Fibroblast of lung (primary cell): ENCODE measurements at regions not wholly inside any gene's neighbourhood (a gene's known extent, or its start where the extent isn't known, plus 50 kb on each side); places are given as distances from the start of the nearest gene placed in this dataset.

Source experiments
- DNase-seq, 2 donors: peaks; one replicate each; pipeline versions ENCODE4 v3.0.0 to v3.0.0-alpha.2; 2010; ENCODE audit warnings: low read depth in 2 of 2
- H2AFZ ChIP-seq: 2 replicates; pipeline ENCODE4 v1.5.1; 2012; ENCODE audit warnings: low read length, control low read depth, inconsistent platforms
- H3K27ac ChIP-seq: 2 replicates; pipeline ENCODE4 v1.5.1; 2011; ENCODE audit warnings: low read length, control low read depth; ENCODE audit not compliant: insufficient read depth
- H3K27me3 ChIP-seq: 2 replicates; pipeline ENCODE4 v1.5.1; 2011; ENCODE audit warnings: mild to moderate bottlenecking, low read length; ENCODE audit not compliant: control insufficient read depth, insufficient read depth
- H3K36me3 ChIP-seq: 2 replicates; pipeline ENCODE4 v1.5.1; 2011; ENCODE audit warnings: low read length; ENCODE audit not compliant: control insufficient read depth, insufficient read depth
- H3K4me1 ChIP-seq: 2 replicates; pipeline ENCODE4 v1.5.1; 2011; ENCODE audit warnings: low read length; ENCODE audit not compliant: control insufficient read depth, insufficient read depth; ENCODE audit errors: extremely low read depth
- H3K4me2 ChIP-seq: 2 replicates; pipeline ENCODE4 v1.5.1; 2011; ENCODE audit warnings: low read length, control low read depth; ENCODE audit not compliant: insufficient read depth; ENCODE audit errors: extremely low read depth
- H3K4me3 ChIP-seq, 4 experiments: fragments of 200-600 bp in 1 of 4; sonication (generic) in 1 of 4; replicated peaks in 1 of 4; 2 replicates each; pipeline ENCODE4 v1.5.1; 2011 to 2016; ENCODE audit warnings: low read length in 4 of 4, low read depth in 3 of 4, mild to moderate bottlenecking in 3 of 4, control low read depth in 2 of 4, inconsistent platforms in 1 of 4, mixed read lengths in 1 of 4; ENCODE audit not compliant: insufficient read depth in 1 of 4; ENCODE audit errors: control extremely low read depth in 1 of 4
- H3K79me2 ChIP-seq: 2 replicates; pipeline ENCODE4 v1.5.1; 2012; ENCODE audit warnings: mild to moderate bottlenecking, low read length, inconsistent platforms; ENCODE audit not compliant: control insufficient read depth, insufficient read depth
- H3K9ac ChIP-seq: 2 replicates; pipeline ENCODE4 v1.5.1; 2011; ENCODE audit warnings: mild to moderate bottlenecking, low read length, control low read depth; ENCODE audit not compliant: insufficient read depth
- H3K9me3 ChIP-seq: 2 replicates; pipeline ENCODE4 v1.5.1; 2012; ENCODE audit warnings: low read depth, low read length; ENCODE audit not compliant: control insufficient read depth, insufficient read depth
- H4K20me1 ChIP-seq: 2 replicates; pipeline ENCODE4 v1.5.1; 2011; ENCODE audit warnings: low read length; ENCODE audit not compliant: control insufficient read depth, insufficient read depth; ENCODE audit errors: extremely low read depth
- EZH2 ChIP-seq: IDR thresholded peaks from 2 replicates; pipeline ENCODE4 v1.5.1; 2012; ENCODE audit warnings: low read length, control low read depth, mild to moderate bottlenecking; ENCODE audit errors: missing control alignments
- TF ChIP-seq, protein P1 (sequence below), 2 donors: IDR thresholded peaks in 1 of 2; conservative IDR thresholded peaks in 1 of 2; 1 replicate in 1 of 2; 2 replicates in 1 of 2; pipeline ENCODE4 v1.5.1; 2011 to 2012; ENCODE audit warnings: low read length in 2 of 2, control low read depth in 1 of 2, inconsistent platforms in 1 of 2, low read depth in 1 of 2, mild to moderate bottlenecking in 1 of 2

DNA sequence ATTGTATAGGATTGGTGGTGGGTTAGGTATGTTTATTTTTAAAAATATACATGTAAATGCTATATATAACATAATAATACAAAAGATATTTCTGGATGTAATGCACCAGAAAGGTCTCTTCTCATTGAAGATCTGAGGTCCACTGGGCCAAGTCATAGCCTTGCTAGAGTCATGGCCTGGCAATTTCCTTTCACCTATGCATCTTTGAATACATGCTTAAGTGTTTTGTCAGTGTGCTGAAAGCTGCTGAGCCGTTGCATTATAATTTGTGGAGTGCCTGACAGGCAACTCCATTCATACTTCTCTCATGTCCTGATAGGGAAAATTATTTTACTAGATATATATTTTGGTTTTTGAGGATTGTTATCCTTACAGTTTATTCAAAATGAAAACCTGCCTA is 410.2 kb upstream of the CT83 start:
- no peaks in the 10 kb centered on the region for H3K4me1 ChIP-seq
- no peaks in the 10 kb centered on the region for H4K20me1 ChIP-seq
- H3K79me2 ChIP-seq = no peaks in the 10 kb centered on the region
- no peaks in the 10 kb centered on the region for H3K27me3 ChIP-seq
- H3K36me3 ChIP-seq = no peaks in the 10 kb centered on the region
- H3K4me2 ChIP-seq = no peak overlapping the region
- peak overlapping the region; percentile 37 for H3K27ac ChIP-seq
- DNase-seq = no peak
- H3K9ac ChIP-seq = no peak overlapping the region
- TF ChIP-seq EZH2 = no peak
- TF ChIP-seq, protein P1, sequence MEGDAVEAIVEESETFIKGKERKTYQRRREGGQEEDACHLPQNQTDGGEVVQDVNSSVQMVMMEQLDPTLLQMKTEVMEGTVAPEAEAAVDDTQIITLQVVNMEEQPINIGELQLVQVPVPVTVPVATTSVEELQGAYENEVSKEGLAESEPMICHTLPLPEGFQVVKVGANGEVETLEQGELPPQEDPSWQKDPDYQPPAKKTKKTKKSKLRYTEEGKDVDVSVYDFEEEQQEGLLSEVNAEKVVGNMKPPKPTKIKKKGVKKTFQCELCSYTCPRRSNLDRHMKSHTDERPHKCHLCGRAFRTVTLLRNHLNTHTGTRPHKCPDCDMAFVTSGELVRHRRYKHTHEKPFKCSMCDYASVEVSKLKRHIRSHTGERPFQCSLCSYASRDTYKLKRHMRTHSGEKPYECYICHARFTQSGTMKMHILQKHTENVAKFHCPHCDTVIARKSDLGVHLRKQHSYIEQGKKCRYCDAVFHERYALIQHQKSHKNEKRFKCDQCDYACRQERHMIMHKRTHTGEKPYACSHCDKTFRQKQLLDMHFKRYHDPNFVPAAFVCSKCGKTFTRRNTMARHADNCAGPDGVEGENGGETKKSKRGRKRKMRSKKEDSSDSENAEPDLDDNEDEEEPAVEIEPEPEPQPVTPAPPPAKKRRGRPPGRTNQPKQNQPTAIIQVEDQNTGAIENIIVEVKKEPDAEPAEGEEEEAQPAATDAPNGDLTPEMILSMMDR (conservative IDR thresholded peaks at IDR 0.05 in 1 of 2, IDR thresholded peaks at IDR 0.05 in 1 of 2; ENCODE audit: low read depth in 1 of 2, low read length in 2 of 2) = no peak
- no peaks in the 10 kb centered on the region for H3K9me3 ChIP-seq
- no peak overlapping the region for H3K4me3 ChIP-seq
- H2AFZ ChIP-seq = no peak overlapping the region

DNA sequence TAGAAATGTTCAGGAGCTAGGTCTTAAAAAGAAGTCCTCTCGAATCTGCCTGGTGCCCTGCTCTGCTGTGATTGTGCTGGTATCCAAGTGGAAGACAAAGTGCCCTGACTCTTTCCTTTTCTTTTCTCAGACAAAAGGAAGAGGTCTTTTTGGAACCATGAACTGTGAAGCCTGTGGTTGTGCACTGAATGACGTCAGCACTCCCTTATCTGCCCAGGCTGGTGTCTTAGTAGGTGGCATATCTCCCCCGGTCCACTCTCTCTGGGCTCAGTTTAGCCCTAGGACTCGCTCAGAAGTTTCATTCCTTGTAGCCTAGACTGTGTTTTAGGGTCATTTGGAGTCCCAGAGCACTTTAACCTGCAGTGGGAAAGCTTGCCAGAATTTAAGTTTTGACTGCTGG is 400.3 kb upstream of the CT83 start:
- Histone ChIP-seq H4K20me1 (no peaks in the 10 kb centered on the region), H3K9me3 (no peaks in the 10 kb centered on the region), H2AFZ (no peak overlapping the region), H3K27ac (no peak overlapping the region), H3K36me3 (no peaks in the 10 kb centered on the region), H3K9ac (no peak overlapping the region), H3K79me2 (no peaks in the 10 kb centered on the region), H3K4me3 (no peak overlapping the region), H3K27me3 (no peaks in the 10 kb centered on the region), H3K4me2 (no peak overlapping the region), H3K4me1 (no peaks in the 10 kb centered on the region)
- DNase-seq = no peak
- no peak for TF ChIP-seq EZH2
- TF ChIP-seq, protein P1 (conservative IDR thresholded peaks at IDR 0.05 in 1 of 2, IDR thresholded peaks at IDR 0.05 in 1 of 2; ENCODE audit: low read depth in 1 of 2, low read length in 2 of 2) = no peak

DNA sequence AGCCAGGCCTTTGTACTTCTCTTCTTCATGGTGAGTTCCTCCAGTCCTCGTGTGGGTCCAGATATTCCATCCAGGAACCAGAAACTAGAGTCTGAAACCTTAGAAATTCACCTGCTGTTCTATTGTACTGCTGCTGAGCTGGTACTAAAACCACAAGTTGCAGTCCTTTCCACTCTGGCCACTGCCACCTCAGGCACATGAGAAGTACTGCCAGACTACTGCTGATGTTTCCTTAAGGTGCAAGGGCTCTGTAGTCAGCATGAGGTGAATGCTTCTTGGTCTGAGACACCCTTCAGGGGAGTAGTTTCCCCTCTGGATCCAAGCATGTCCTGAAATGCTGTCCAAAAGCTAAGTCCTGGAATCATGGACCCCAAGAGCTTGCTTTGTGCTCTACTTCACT is 399.6 kb upstream of the CT83 start:
- H4K20me1 ChIP-seq = no peaks in the 10 kb centered on the region
- H3K27ac ChIP-seq = no peak overlapping the region
- no peak overlapping the region for H2AFZ ChIP-seq
- H3K4me1 ChIP-seq = no peaks in the 10 kb centered on the region
- TF ChIP-seq, protein P1 (conservative IDR thresholded peaks at IDR 0.05 in 1 of 2, IDR thresholded peaks at IDR 0.05 in 1 of 2; ENCODE audit: low read depth in 1 of 2, low read length in 2 of 2) = no peak
- no peak for TF ChIP-seq EZH2
- H3K79me2 ChIP-seq = no peaks in the 10 kb centered on the region
- H3K9me3 ChIP-seq = no peaks in the 10 kb centered on the region
- DNase-seq = no peak
- no peak overlapping the region for H3K4me3 ChIP-seq
- H3K4me2 ChIP-seq = no peak overlapping the region
- no peaks in the 10 kb centered on the region for H3K27me3 ChIP-seq
- no peaks in the 10 kb centered on the region for H3K36me3 ChIP-seq
- H3K9ac ChIP-seq = no peak overlapping the region
